KOPT-K1 (cell line): ENCODE measurements at regions not wholly inside any gene's neighbourhood (a gene's known extent, or its start where the extent isn't known, plus 50 kb on each side); places are given as distances from the start of the nearest gene placed in this dataset.

ENCODE experiments used
- H3K27ac ChIP-seq: fragments of 200-600 bp; sonication (generic); 2 replicates; pipeline ENCODE4 v1.5.1; 2016; ENCODE audit warnings: antibody characterized with exemption, mild to moderate bottlenecking, low read depth, low read length; ENCODE audit not compliant: poor library complexity, severe bottlenecking
- H3K36me3 ChIP-seq: fragments of 200-600 bp; sonication (generic); 2 replicates; pipeline ENCODE4 v1.5.1; 2017; ENCODE audit warnings: antibody characterized with exemption, mild to moderate bottlenecking, low read length, moderate library complexity; ENCODE audit not compliant: insufficient read depth
- H3K9me3 ChIP-seq: fragments of 200-600 bp; sonication (generic); 2 replicates; pipeline ENCODE4 v1.5.1; 2017; ENCODE audit warnings: antibody characterized with exemption, low read length, mild to moderate bottlenecking; ENCODE audit not compliant: insufficient read depth, poor library complexity, severe bottlenecking

GRCh38 chr2:150383587-150383986, 103.9 kb downstream of the RND3 start:
- peaks cover 18% of the 10 kb centered on the region for H3K9me3 ChIP-seq
- no peak overlapping the region for H3K27ac ChIP-seq
- no peaks in the 10 kb centered on the region for H3K36me3 ChIP-seq

GRCh38 chr2:150379166-150379565, 108.3 kb downstream of the RND3 start:
- no peaks in the 10 kb centered on the region for H3K36me3 ChIP-seq
- no peaks in the 10 kb centered on the region for H3K9me3 ChIP-seq
- H3K27ac ChIP-seq: no peak overlapping the region

- H3K27ac ChIP-seq: no peak overlapping the region
- H3K9me3 ChIP-seq: no peaks in the 10 kb centered on the region
- no peaks in the 10 kb centered on the region for H3K36me3 ChIP-seq
Observed at GRCh38 chr2:150378686-150379085, 108.8 kb downstream of the RND3 start.

GRCh38 chr2:150376553-150377335, 110.7 kb downstream of the RND3 start:
- Histone ChIP-seq H3K27ac (no peak overlapping the region), H3K36me3 (no peaks in the 10 kb centered on the region)

GRCh38 chr2:150375333-150375732, 112.1 kb downstream of the RND3 start:
- Histone ChIP-seq H3K9me3 (no peaks in the 10 kb centered on the region), H3K27ac (no peak overlapping the region), H3K36me3 (no peaks in the 10 kb centered on the region)

More at GRCh38 chr2:150376553-150377335, 110.7 kb downstream of the RND3 start:
- no peaks in the 10 kb centered on the region for H3K9me3 ChIP-seq

- Histone ChIP-seq H3K36me3 (no peaks in the 10 kb centered on the region), H3K9me3 (no peaks in the 10 kb centered on the region), H3K27ac (no peak overlapping the region)
Observed at GRCh38 chr2:150374492-150374891, 113.0 kb downstream of the RND3 start.

GRCh38 chr2:150373374-150373773, 114.1 kb downstream of the RND3 start:
- Histone ChIP-seq H3K9me3 (no peaks in the 10 kb centered on the region), H3K27ac (no peak overlapping the region), H3K36me3 (no peaks in the 10 kb centered on the region)

- no peaks in the 10 kb centered on the region for H3K36me3 ChIP-seq
- H3K9me3 ChIP-seq: no peaks in the 10 kb centered on the region
- no peak overlapping the region for H3K27ac ChIP-seq
Observed at GRCh38 chr2:150371044-150371818, 116.2 kb downstream of the RND3 start.

GRCh38 chr2:150370561-150370960, 116.9 kb downstream of the RND3 start:
- H3K27ac ChIP-seq: no peak overlapping the region
- no peaks in the 10 kb centered on the region for H3K36me3 ChIP-seq
- no peaks in the 10 kb centered on the region for H3K9me3 ChIP-seq

GRCh38 chr2:150369862-150370261, 117.6 kb downstream of the RND3 start:
- no peaks in the 10 kb centered on the region for H3K36me3 ChIP-seq
- no peaks in the 10 kb centered on the region for H3K9me3 ChIP-seq
- no peak overlapping the region for H3K27ac ChIP-seq

- Histone ChIP-seq H3K36me3 (no peaks in the 10 kb centered on the region), H3K9me3 (no peaks in the 10 kb centered on the region), H3K27ac (no peak overlapping the region)
Observed at GRCh38 chr2:150358468-150358807, 129.0 kb downstream of the RND3 start.

- Histone ChIP-seq H3K36me3 (no peaks in the 10 kb centered on the region), H3K9me3 (no peaks in the 10 kb centered on the region), H3K27ac (no peak overlapping the region)
Observed at GRCh38 chr2:150357770-150358467, 129.5 kb downstream of the RND3 start.

- Histone ChIP-seq H3K36me3 (no peaks in the 10 kb centered on the region), H3K27ac (no peak overlapping the region), H3K9me3 (no peaks in the 10 kb centered on the region)
Observed at GRCh38 chr2:150355440-150355839, 132.0 kb downstream of the RND3 start.

GRCh38 chr2:150353376-150353775, 134.1 kb downstream of the RND3 start:
- no peaks in the 10 kb centered on the region for H3K9me3 ChIP-seq
- no peaks in the 10 kb centered on the region for H3K36me3 ChIP-seq
- H3K27ac ChIP-seq: no peak overlapping the region

GRCh38 chr2:150351922-150352321, 135.5 kb downstream of the RND3 start:
- Histone ChIP-seq H3K36me3 (no peaks in the 10 kb centered on the region), H3K9me3 (no peaks in the 10 kb centered on the region)

More at GRCh38 chr2:150351922-150352321, 135.5 kb downstream of the RND3 start:
- H3K27ac ChIP-seq: no peak overlapping the region
